ENCODE measurements at regions not wholly inside any gene's neighbourhood (a gene's known extent, or its start where the extent isn't known, plus 50 kb on each side); places are given as distances from the start of the nearest gene placed in this dataset.
"Not testable (repeated sequence)": the region's sequence is repeated elsewhere in the genome, so short reads cannot be mapped to it uniquely, and the experiment has no call there.

DNA sequence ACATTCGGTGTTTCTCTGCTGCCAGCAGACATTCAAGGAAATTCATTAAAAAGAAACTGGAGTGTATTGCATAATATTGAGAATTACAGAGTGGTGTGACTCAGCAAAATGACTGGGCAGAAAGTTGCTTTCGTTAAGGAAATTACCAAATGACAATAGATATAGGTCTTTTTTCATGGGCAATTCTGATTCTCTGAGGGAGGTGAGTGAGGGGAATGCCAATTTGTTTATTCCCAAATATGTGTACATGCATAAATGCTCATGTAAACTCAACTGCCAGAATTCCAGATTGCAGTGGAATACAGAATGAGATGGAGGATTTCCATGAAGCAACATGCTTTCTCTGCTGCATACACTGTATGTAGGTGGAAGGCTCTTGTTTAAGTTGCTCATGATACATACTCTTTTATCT lies 1730.1 kb downstream of the SLITRK5 start:
- peak; percentile 48 for DNase-seq

- DNase-seq = no peak
These were observed 1731.0 kb downstream of the SLITRK5 start for GRCh38 chr13:89402211-89402610.

- not testable (repeated sequence) for DNase-seq
These were observed 1734.9 kb downstream of the SLITRK5 start for GRCh38 chr13:89406096-89406495.

DNA sequence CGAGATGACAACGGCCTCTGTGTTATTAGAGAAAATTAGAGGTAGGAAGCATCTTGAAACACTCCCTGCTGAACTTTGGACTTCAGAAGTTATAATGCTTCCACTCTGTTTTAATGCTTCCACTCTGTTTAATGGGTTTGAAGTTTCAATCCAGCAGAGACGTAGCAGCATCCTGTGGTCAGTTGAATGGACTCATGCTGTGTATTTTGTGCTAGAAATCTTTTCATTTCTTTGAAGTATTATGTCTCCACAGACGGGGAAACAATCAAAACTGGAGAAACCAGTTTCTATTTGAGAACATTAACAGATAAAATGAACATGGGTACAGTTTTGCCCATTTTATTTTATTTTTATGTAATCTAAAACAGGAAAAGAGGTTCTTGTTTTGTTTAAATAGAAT lies 1736.2 kb downstream of the SLITRK5 start:
- no peak for DNase-seq

- no peak for DNase-seq
These were observed 1761.8 kb downstream of the SLITRK5 start for GRCh38 chr13:89432997-89433396.

DNA sequence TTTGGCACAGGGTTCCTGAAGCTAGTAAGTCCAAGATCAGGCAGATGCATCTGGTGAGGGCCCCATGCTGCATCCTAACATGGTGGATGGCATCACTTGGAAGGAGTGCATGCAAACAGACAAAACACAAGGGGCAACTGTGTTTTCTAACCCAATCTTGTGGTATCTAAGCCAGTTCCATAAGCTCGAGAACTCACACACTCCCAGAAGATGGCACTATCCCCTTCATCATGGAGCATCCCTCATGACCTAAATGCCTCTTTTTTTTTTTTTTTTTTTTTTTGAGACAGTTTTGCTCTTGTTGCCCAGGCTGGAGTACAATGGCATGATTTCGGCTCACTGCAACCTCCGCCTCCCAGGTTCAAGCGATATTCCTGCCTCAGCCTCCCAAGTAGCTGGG lies 1763.5 kb downstream of the SLITRK5 start:
- not testable (repeated sequence) for DNase-seq

GRCh38 chr13:89454681-89455080 lies 1783.5 kb downstream of the SLITRK5 start:
- DNase-seq = no peak

DNA sequence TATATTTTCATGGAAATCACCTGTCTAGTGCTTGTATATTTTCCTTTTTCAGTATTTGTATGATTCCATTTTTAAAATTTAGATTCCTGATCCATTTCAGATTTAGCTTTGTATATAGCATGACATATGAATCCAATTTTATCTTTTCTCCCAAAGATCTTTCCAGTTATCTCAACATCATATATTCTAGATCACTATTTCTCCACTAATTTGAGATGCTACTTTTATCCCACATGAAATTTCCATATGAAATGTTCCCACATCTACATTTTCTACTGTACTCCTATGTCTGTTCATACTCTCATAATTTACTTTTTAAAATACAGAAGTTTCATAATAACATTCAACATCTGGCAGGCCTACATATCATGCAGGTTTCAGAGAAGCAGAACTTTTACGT lies 1784.1 kb downstream of the SLITRK5 start:
- no peak for DNase-seq

- no peak for DNase-seq
These were observed 1784.6 kb downstream of the SLITRK5 start for GRCh38 chr13:89455741-89456140.

DNA sequence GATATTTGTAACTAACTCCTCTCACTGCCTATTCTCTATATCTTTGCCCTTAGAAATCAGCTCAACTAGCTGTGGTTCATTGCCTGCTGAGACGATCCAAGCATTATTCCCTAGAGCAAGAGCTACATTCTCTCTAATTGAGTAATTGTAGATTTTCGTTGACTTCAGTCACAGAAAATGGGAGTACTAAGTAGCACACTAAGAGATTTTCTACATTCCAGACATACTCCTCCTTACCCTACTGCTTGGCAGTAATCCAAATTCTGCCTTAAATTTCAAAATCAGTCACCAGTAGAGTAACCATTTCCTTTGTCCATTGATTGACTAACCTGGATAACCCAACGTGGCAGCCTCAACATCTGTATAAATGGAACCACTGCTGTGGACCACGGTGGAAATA lies 1786.8 kb downstream of the SLITRK5 start:
- no peak for DNase-seq

GRCh38 chr13:89458456-89458855 lies 1787.3 kb downstream of the SLITRK5 start:
- DNase-seq = no peak

DNA sequence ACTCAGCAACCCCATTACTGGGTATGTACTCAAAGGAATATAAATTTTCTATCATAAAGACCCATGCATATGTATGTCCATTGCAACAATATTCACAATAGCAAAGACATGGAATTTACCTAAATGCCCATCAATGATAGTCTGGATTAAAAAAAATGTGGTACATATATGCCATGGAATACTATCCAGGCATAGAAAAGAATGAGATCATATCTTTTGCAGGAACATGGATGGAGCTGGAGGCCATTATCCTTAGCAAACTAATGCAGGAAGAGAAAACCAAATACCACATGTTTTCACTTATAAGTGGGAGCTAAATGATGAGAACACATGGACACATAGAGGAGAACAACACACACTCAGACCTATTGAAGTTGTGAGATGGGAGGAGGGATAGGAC lies 1789.7 kb downstream of the SLITRK5 start:
- DNase-seq = not testable (repeated sequence)

GRCh38 chr13:89465366-89465765 lies 1794.2 kb downstream of the SLITRK5 start:
- DNase-seq = no peak

GRCh38 chr13:89468081-89468480 lies 1796.9 kb downstream of the SLITRK5 start:
- no peak for DNase-seq

GRCh38 chr13:89470901-89471300 lies 1799.7 kb downstream of the SLITRK5 start:
- no peak for DNase-seq

GRCh38 chr13:89474432-89474831 lies 1803.3 kb downstream of the SLITRK5 start:
- no peak for DNase-seq

GRCh38 chr13:89486065-89486464 lies 1814.9 kb downstream of the SLITRK5 start:
- no peak for DNase-seq

DNA sequence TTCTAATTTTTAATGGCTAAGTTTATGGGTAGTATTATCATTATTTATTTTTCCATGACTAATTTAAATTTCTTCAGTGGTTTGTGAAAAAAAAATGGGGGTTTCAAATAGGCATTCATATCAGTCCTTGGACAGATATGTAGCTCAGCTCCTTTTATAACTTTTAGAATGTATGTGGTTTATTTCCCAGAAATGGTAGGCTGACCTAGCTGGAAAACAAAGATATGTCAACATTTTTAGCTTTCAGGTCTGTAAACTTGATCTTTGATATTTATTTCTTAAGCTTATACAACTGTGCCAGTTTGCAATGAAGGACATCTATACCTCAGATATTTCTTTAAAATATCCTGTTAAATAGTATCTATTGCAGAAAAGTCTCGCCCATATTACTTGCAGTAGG lies 1815.5 kb downstream of the SLITRK5 start:
- DNase-seq = no peak

- no peak for DNase-seq
These were observed 1819.5 kb downstream of the SLITRK5 start for GRCh38 chr13:89490661-89491060.

DNA sequence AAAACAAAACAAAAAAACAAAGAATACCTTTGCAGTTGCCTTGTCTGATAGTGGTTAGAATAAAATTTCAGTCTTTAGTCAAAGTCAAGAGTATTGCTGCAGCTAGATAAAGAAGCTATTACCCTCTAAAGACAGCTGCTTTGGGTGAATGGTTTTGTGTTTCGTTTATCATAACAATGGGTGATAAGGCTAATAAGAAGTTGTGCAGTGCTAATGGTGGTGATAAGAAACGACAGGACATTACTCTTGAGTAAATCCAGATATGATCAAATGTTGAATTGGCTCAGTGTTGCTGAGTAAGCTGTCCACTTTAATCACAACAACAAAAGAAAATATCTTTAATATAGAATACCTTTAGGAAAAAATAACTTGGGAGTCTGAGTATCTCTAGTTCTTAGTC lies 1825.3 kb downstream of the SLITRK5 start:
- no peak for DNase-seq

DNA sequence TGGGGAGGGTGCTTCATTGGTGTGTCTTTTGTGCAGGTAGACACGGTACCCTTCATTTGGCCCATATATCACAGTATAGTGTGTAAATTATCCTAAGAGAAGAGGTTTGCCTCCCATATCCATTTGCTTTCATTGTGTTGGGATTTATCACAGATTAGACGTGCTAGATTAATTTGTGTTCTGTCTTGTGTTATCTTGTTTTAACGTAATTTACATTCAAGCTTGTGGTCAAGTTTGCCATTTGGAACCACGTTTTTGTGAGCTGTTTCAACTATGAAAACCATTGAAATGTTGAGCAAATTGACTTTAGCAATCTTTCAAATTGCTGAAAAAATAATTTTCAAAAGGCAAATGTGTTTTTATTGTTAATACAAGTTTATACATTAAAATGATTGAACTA lies 1826.5 kb downstream of the SLITRK5 start:
- no peak for DNase-seq

DNA sequence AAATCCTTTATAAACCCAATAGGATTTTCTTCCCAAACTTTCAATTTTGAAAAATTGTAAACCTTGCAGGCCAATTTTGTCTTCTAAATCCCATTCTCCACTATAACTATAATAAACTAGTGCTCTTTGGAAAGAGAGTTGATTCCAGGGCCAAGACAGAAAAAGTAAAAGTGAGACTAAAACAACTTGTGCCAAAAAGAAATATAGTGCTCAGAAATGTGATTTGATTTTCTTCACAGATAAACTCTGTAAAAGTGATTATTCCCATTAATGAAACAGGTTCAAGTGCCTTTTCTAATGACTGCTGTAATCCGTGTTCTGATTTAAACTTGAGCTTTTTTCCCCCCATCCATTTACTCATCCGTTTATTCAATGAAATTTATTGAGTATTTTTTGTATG lies 1831.1 kb downstream of the SLITRK5 start:
- DNase-seq = no peak

DNA sequence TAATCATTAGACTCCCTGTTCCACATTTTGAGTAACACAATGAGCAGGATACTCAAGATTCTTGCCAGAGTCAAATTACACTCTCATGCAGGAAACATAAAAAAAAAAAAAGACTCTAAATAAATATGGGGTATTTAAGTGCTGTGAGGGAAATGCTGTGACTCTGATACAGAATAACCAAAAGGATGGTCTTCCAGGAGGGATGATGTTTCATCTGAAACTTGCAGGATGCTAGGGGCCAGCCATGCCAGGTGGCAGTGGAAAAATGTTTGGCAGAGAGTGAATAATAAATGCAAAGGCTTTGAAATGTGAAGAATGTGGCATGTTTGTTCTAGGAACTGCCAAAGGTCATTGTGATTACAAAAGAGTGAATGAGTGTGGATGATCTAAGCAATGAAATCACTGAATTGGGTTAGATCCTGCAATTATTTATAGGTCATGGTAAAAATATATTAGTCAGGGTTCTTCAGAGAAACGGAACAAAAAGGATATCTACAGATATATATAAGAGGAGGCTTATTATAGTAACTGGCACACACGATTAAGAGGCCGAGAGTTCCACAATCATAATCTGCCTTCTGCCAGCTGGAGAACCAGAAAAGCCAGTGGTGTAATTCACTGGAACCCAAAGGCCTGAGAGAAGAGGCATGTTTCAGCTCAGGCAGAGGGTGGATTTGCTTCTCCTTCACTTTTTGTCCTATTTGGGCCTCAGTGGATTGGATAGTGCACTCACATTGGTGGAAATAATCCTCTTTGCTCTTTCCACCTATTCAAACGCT lies 1832.8 kb upstream of the MIR17HG start:
- DNase-seq = no peak

- no peak for DNase-seq
These were observed 1831.5 kb upstream of the MIR17HG start for GRCh38 chr13:89515948-89516347.

Data from GF-D8 (cell line).